ENCODE measurements at regions not wholly inside any gene's neighbourhood (a gene's known extent, or its start where the extent isn't known, plus 50 kb on each side); places are given as distances from the start of the nearest gene placed in this dataset.

- TF ChIP-seq, protein P1, sequence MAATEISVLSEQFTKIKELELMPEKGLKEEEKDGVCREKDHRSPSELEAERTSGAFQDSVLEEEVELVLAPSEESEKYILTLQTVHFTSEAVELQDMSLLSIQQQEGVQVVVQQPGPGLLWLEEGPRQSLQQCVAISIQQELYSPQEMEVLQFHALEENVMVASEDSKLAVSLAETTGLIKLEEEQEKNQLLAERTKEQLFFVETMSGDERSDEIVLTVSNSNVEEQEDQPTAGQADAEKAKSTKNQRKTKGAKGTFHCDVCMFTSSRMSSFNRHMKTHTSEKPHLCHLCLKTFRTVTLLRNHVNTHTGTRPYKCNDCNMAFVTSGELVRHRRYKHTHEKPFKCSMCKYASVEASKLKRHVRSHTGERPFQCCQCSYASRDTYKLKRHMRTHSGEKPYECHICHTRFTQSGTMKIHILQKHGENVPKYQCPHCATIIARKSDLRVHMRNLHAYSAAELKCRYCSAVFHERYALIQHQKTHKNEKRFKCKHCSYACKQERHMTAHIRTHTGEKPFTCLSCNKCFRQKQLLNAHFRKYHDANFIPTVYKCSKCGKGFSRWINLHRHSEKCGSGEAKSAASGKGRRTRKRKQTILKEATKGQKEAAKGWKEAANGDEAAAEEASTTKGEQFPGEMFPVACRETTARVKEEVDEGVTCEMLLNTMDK (IDR thresholded peaks at IDR 0.05; ENCODE audit: borderline replicate concordance, insufficient read depth, low read depth, low read length, poor library complexity, severe bottlenecking), result no peak
- TF ChIP-seq ZNF3 (CRISPR knock-in tag; IDR thresholded peaks at IDR 0.05), result no peak
- TF ChIP-seq ZNF121 (CRISPR knock-in tag; conservative IDR thresholded peaks at IDR 0.05), result no peak
- TF ChIP-seq ZNF445 (CRISPR knock-in tag; IDR thresholded peaks at IDR 0.05; ENCODE audit: low read depth), result no peak
- no peak for TF ChIP-seq ZNF212 (CRISPR knock-in tag; IDR thresholded peaks at IDR 0.05)
- TF ChIP-seq ZFX (CRISPR knock-in tag; IDR thresholded peaks at IDR 0.05), result no peak
Observed at GRCh38 chr15:70215951-70216350, 118.2 kb upstream of the TLE3 start (continued).

GRCh38 chr15:70214941-70215635, 117.4 kb upstream of the TLE3 start:
- no TSS peak for BruUV-seq (replicated peaks)
- peaks cover 2% of the 10 kb centered on the region for H3K9me1 ChIP-seq (ENCODE audit: control insufficient read depth, insufficient read depth, low read length)
- ChIA-PET CTCF (ENCODE audit: low intra/inter-chr PET ratio) (no interaction called here), POLR2A (no interaction called here)
- in situ Hi-C loops (cut with MboI) (no loop called here), intact Hi-C loops (cut with micrococcal nuclease) (no loop called here)
- H3K27me3 ChIP-seq (ENCODE audit: control insufficient read depth in 2 of 2, insufficient read depth in 2 of 2, low read length in 2 of 2), result peaks cover 4 to 51% of the 10 kb centered on the region in 2 experiments; a peak in 4 of 5 replicates
- H3K4me1 ChIP-seq (replicated peaks in 1 of 2; ENCODE audit: control insufficient read depth in 2 of 2, insufficient read depth in 2 of 2, low read length in 2 of 2), result no peaks in the 10 kb centered on the region
- H3K4me2 ChIP-seq (ENCODE audit: insufficient read depth, low read length), result no peak overlapping the region
- H3K9me3 ChIP-seq (replicated peaks; ENCODE audit: control insufficient read depth, insufficient read depth, low read depth, low read length), result no peaks in the 10 kb centered on the region
- no peak for FAIRE-seq
- H4K20me1 ChIP-seq (replicated peaks; ENCODE audit: control insufficient read depth, insufficient read depth, low read length), result 0 out of 2 replicates have a peak, but pooled peaks cover 6% of the 10 kb centered on the region
- H3K9ac ChIP-seq (ENCODE audit: insufficient read depth in 1 of 2, low read depth in 2 of 2, low read length in 2 of 2), result no peak overlapping the region
- no peak overlapping the region for H3K4me3 ChIP-seq
- no peaks in the 10 kb centered on the region for H3K36me3 ChIP-seq (ENCODE audit: control insufficient read depth, insufficient read depth, low read length)
- TF ChIP-seq ZFP91 (CRISPR knock-in tag; IDR thresholded peaks at IDR 0.05) (no peak), SAFB2 (IDR thresholded peaks at IDR 0.05; ENCODE audit: borderline replicate concordance, low read depth, low read length, severe bottlenecking) (no peak), RBM22 (IDR thresholded peaks at IDR 0.05; ENCODE audit: low read depth, low read length, poor library complexity, severe bottlenecking) (no peak), PKNOX1 (IDR thresholded peaks at IDR 0.05) (no peak), SMARCA5 (IDR thresholded peaks at IDR 0.05) (no peak), SNRNP70 (optimal IDR thresholded peaks at IDR 0.05; ENCODE audit: low read depth, low read length) (no peak)
- TF ChIP-seq, protein P2, sequence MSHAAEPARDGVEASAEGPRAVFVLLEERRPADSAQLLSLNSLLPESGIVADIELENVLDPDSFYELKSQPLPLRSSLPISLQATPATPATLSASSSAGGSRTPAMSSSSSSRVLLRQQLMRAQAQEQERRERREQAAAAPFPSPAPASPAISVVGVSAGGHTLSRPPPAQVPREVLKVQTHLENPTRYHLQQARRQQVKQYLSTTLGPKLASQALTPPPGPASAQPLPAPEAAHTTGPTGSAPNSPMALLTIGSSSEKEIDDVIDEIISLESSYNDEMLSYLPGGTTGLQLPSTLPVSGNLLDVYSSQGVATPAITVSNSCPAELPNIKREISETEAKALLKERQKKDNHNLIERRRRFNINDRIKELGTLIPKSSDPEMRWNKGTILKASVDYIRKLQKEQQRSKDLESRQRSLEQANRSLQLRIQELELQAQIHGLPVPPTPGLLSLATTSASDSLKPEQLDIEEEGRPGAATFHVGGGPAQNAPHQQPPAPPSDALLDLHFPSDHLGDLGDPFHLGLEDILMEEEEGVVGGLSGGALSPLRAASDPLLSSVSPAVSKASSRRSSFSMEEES (CRISPR knock-in tag; IDR thresholded peaks at IDR 0.05), result no peak
- no peak for ATAC-seq
- no peaks in the 10 kb centered on the region for H3K79me2 ChIP-seq (ENCODE audit: control insufficient read depth, insufficient read depth, low read length)
- no peak overlapping the region for H2AFZ ChIP-seq (ENCODE audit: low read depth, low read length)
- DNase-seq (ENCODE audit: extremely low read depth in 1 of 4, low spot score in 3 of 4), result no peak
- 4% methylated on average over 7 of the region's 7 CpGs for WGBS (ENCODE audit: insufficient coverage, low coverage, missing lambda C conversion rate)
- no peak overlapping the region for H3K27ac ChIP-seq (ENCODE audit: extremely low read depth, low read depth, low read length)
